ENCODE measurements at regions not wholly inside any gene's neighbourhood (a gene's known extent, or its start where the extent isn't known, plus 50 kb on each side); places are given as distances from the start of the nearest gene placed in this dataset.

GRCh38 chr5:32975656-32976375 lies 264.7 kb downstream of the NPR3 start:
- no peak for TF ChIP-seq POLR2AphosphoS5 (IDR thresholded peaks at IDR 0.05; ENCODE audit: insufficient read depth, low read depth, low read length)
- no peak for TF ChIP-seq GATA2 (IDR thresholded peaks at IDR 0.05; ENCODE audit: insufficient read depth, insufficient read length, low read depth, low read length)
- no peak for TF ChIP-seq EZH2 (IDR thresholded peaks at IDR 0.05; ENCODE audit: borderline replicate concordance, low read depth, low read length, severe bottlenecking)
- no peak for TF ChIP-seq CTCF (IDR thresholded peaks at IDR 0.05; ENCODE audit: extremely low read depth in 1 of 2, insufficient read depth in 1 of 2, low read depth in 1 of 2, low read length in 2 of 2)
- no peak for TF ChIP-seq MYC (IDR thresholded peaks at IDR 0.05; ENCODE audit: low read depth, low read length)
- TF ChIP-seq JUN (IDR thresholded peaks at IDR 0.05; ENCODE audit: borderline replicate concordance, insufficient read depth, insufficient read length, low read depth) = no peak
- TF ChIP-seq POLR2A (IDR thresholded peaks at IDR 0.05; ENCODE audit: low read depth, low read length) = no peak
- TF ChIP-seq MAX (IDR thresholded peaks at IDR 0.05; ENCODE audit: insufficient read depth, insufficient read length) = no peak
- ChIA-PET CTCF (no interaction called here), POLR2A (no interaction called here)
- Histone ChIP-seq H3K4me2 (ENCODE audit: insufficient read depth, low read length) (no peak overlapping the region), H2AFZ (ENCODE audit: low read depth, low read length) (no peak overlapping the region), H3K27ac (ENCODE audit: insufficient read depth, low read depth, low read length) (no peak overlapping the region), H3K27me3 (ENCODE audit: control insufficient read depth in 2 of 2, insufficient read depth in 2 of 2, low read length in 2 of 2) (peaks cover 0 to 1% of the 10 kb centered on the region in 2 experiments), H3K79me2 (ENCODE audit: control insufficient read depth, insufficient read depth, low read length) (no peaks in the 10 kb centered on the region), H3K4me3 (replicated peaks in 1 of 3; ENCODE audit: insufficient read depth in 1 of 3, low read depth in 1 of 3, low read length in 3 of 3) (no peak overlapping the region), H4K20me1 (replicated peaks; ENCODE audit: control insufficient read depth, extremely low read depth, insufficient read depth, low read length) (no peaks in the 10 kb centered on the region), H3K9me3 (replicated peaks; ENCODE audit: control insufficient read depth, insufficient read depth, low read length) (no peaks in the 10 kb centered on the region), H3K9ac (replicated peaks; ENCODE audit: extremely low read depth, insufficient read depth, low read length) (no peak overlapping the region), H3K4me1 (ENCODE audit: control insufficient read depth, extremely low read depth, insufficient read depth, low read length) (no peaks in the 10 kb centered on the region), H3K36me3 (ENCODE audit: control insufficient read depth in 2 of 2, extremely low read depth in 1 of 2, insufficient read depth in 2 of 2, low read length in 2 of 2) (no peaks in the 10 kb centered on the region), H3K9me1 (replicated peaks; ENCODE audit: control insufficient read depth, extremely low read depth, insufficient read depth, low read length) (no peaks in the 10 kb centered on the region)
- no peak for FAIRE-seq
- DNase-seq (ENCODE audit: low read depth, low spot score) = no peak
- dilution Hi-C loops (cut with MboI; ENCODE audit: extremely low pct_ligation_motif_present, low sequenced_read_pairs) = no loop called here
- BruUV-seq (replicated peaks) = no TSS peak
- intact Hi-C loops (cut with micrococcal nuclease) = no loop called here

Measured in endothelial cell of umbilical vein (primary cell).